Activated CD4-positive, alpha-beta memory T cell treated with anti-CD3 and anti-CD28 coated beads, Interleukin-2, amount 10 ng/mL, durations not matched to agents 7 days and 5 days (primary cell): ENCODE measurements at regions not wholly inside any gene's neighbourhood (a gene's known extent, or its start where the extent isn't known, plus 50 kb on each side); places are given as distances from the start of the nearest gene placed in this dataset.

Source experiments
- CTCF ChIA-PET: fragments of 350-600 bp; sonication (Branson Sonifier 250); formaldehyde crosslinking; loops from one replicate; lab custom pipeline; 2021; ENCODE audit warnings: antibody characterized with exemption, inconsistent platforms; lab: Charles Lee
- POLR2A ChIA-PET: fragments of 350-600 bp; sonication (Branson Sonifier 250); formaldehyde crosslinking; loops from one replicate; lab custom pipeline; 2021; ENCODE audit warnings: antibody characterized with exemption; lab: Charles Lee
- DNase-seq: peaks from one replicate; pipeline ENCODE4 v3.0.0-alpha.2; 2020
- H3K27ac Mint-ChIP-seq: one replicate; pipeline ENCODE4 v1.8.0; 2021; ENCODE audit warnings: mild to moderate bottlenecking, mixed read lengths
- H3K27me3 Mint-ChIP-seq: one replicate; pipeline ENCODE4 v1.8.0; 2021; ENCODE audit warnings: mixed read lengths
- H3K36me3 Mint-ChIP-seq: one replicate; pipeline ENCODE4 v1.8.0; 2021; ENCODE audit warnings: low read depth, mixed read lengths
- H3K4me1 Mint-ChIP-seq: one replicate; pipeline ENCODE4 v1.8.0; 2021; ENCODE audit warnings: mixed read lengths
- H3K4me3 Mint-ChIP-seq: one replicate; pipeline ENCODE4 v1.8.0; 2021; ENCODE audit warnings: mild to moderate bottlenecking, mixed read lengths
- H3K9me3 Mint-ChIP-seq: one replicate; pipeline ENCODE4 v1.8.0; 2021; ENCODE audit warnings: mixed read lengths

- H3K27me3 Mint-ChIP-seq = peaks cover 8% of the 10 kb centered on the region
- peaks cover 3% of the 10 kb centered on the region for H3K36me3 Mint-ChIP-seq
- H3K9me3 Mint-ChIP-seq = peaks cover 18% of the 10 kb centered on the region
- no peak for DNase-seq
- no peak overlapping the region for H3K27ac Mint-ChIP-seq
- no peaks in the 10 kb centered on the region for H3K4me1 Mint-ChIP-seq
- POLR2A ChIA-PET = no interaction called here
- H3K4me3 Mint-ChIP-seq = no peak overlapping the region
- CTCF ChIA-PET = no interaction called here
These were observed 167.8 kb downstream of the CCDC71L start for GRCh38 chr7:106493041-106493731.

GRCh38 chr7:106488465-106488864 is 172.5 kb downstream of the CCDC71L start:
- POLR2A ChIA-PET = no interaction called here

GRCh38 chr7:106487892-106488291 is 173.1 kb downstream of the CCDC71L start:
- no peak overlapping the region for H3K27ac Mint-ChIP-seq
- no peaks in the 10 kb centered on the region for H3K36me3 Mint-ChIP-seq
- H3K9me3 Mint-ChIP-seq = peaks cover 2% of the 10 kb centered on the region
- no peak for DNase-seq
- CTCF ChIA-PET = no interaction called here
- POLR2A ChIA-PET = no interaction called here
- peaks cover 14% of the 10 kb centered on the region for H3K4me1 Mint-ChIP-seq
- H3K4me3 Mint-ChIP-seq = no peak overlapping the region
- no peaks in the 10 kb centered on the region for H3K27me3 Mint-ChIP-seq

More at GRCh38 chr7:106488465-106488864, 172.5 kb downstream of the CCDC71L start:
- Mint-ChIP-seq H3K9me3 (peaks cover 2% of the 10 kb centered on the region), H3K4me1 (peaks cover 14% of the 10 kb centered on the region), H3K27me3 (no peaks in the 10 kb centered on the region), H3K4me3 (no peak overlapping the region), H3K27ac (no peak overlapping the region), H3K36me3 (no peaks in the 10 kb centered on the region)
- CTCF ChIA-PET = no interaction called here
- DNase-seq = no peak

DNA sequence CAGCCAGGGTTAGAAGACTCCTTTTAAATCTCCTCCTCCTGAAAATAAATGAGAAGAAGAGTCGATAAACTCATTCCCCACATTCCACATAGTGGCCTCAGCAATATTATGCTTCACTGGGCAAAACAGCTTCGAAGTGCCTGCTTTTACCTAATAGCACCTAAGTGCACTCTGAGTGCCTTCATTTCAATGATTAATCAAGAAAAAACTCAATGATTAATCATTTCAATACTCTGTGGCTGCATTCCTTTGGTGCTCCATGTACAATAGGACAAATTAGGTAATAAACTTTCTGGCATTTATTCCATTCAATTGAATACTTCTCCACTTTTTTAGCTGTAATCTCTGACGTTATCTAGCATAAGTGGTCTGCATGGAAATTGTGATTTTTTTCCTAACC is 174.6 kb downstream of the CCDC71L start:
- H3K4me3 Mint-ChIP-seq = no peak overlapping the region
- no peaks in the 10 kb centered on the region for H3K36me3 Mint-ChIP-seq
- ChIA-PET CTCF (no interaction called here), POLR2A (no interaction called here)
- peaks cover 14% of the 10 kb centered on the region for H3K4me1 Mint-ChIP-seq
- no peak for DNase-seq
- H3K9me3 Mint-ChIP-seq = peaks cover 2% of the 10 kb centered on the region
- no peak overlapping the region for H3K27ac Mint-ChIP-seq
- H3K27me3 Mint-ChIP-seq = peaks cover 5% of the 10 kb centered on the region

- Mint-ChIP-seq H3K4me3 (no peak overlapping the region), H3K9me3 (peaks cover 2% of the 10 kb centered on the region), H3K4me1 (peaks cover 16% of the 10 kb centered on the region), H3K27ac (no peak overlapping the region), H3K36me3 (no peaks in the 10 kb centered on the region), H3K27me3 (peaks cover 5% of the 10 kb centered on the region)
- CTCF ChIA-PET = no interaction called here
- DNase-seq = no peak
- POLR2A ChIA-PET = no interaction called here
These were observed 175.0 kb downstream of the CCDC71L start for GRCh38 chr7:106485919-106486318.

DNA sequence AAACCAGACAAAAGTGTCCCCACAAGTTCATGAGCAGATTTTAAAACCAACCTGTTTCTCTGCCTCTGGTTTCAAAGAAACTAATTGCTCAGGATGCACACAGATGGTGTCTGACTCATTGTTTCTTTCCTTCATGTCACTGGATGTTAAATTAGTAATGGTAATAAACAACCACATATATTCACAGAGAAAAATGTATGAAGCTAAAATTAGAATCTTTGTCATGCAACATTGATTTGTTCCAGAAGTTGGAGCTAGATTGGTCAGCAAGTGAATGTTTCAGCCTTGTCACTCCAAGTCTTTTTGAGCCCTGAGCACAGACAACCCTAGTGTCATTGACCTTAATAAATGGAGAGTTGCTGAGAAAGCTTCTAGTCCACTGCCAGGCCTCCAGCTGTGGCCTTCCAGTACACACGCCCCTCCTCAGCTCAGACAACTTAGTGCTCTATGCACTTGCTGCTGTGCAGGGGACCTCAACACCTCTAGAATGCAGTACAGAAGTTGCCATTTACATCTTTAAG is 175.9 kb downstream of the CCDC71L start:
- ChIA-PET POLR2A (interaction anchor here (1.0 kb wide), 1 partner anchor 10 kb away, joined by 4 read pairs; no protein-coding TSS in a partner anchor), CTCF (interaction anchor here (0.7 to 0.9 kb wide), 3 partner anchors 9 to 175 kb away, joined by 3 to 4 read pairs (median 3); no protein-coding TSS in a partner anchor)
- peak overlapping the region; percentile 11 for H3K27ac Mint-ChIP-seq
- no peaks in the 10 kb centered on the region for H3K9me3 Mint-ChIP-seq
- H3K27me3 Mint-ChIP-seq = peaks cover 5% of the 10 kb centered on the region
- H3K4me1 Mint-ChIP-seq = peaks cover 23% of the 10 kb centered on the region
- H3K4me3 Mint-ChIP-seq = no peak overlapping the region
- no peak for DNase-seq
- no peaks in the 10 kb centered on the region for H3K36me3 Mint-ChIP-seq

GRCh38 chr7:106484562-106484961 is 176.4 kb downstream of the CCDC71L start:
- peaks cover 23% of the 10 kb centered on the region for H3K4me1 Mint-ChIP-seq
- H3K36me3 Mint-ChIP-seq = no peaks in the 10 kb centered on the region
- CTCF ChIA-PET = interaction anchor here (0.8 to 0.9 kb wide), 2 partner anchors 8 to 175 kb away, joined by 3 to 4 read pairs; no protein-coding TSS in a partner anchor
- no peak overlapping the region for H3K4me3 Mint-ChIP-seq
- DNase-seq = no peak
- H3K27me3 Mint-ChIP-seq = peaks cover 5% of the 10 kb centered on the region
- H3K27ac Mint-ChIP-seq = peak overlapping the region; percentile 11
- H3K9me3 Mint-ChIP-seq = no peaks in the 10 kb centered on the region
- POLR2A ChIA-PET = interaction anchor here (1.0 kb wide), 1 partner anchor 10 kb away, joined by 4 read pairs; no protein-coding TSS in a partner anchor

DNA sequence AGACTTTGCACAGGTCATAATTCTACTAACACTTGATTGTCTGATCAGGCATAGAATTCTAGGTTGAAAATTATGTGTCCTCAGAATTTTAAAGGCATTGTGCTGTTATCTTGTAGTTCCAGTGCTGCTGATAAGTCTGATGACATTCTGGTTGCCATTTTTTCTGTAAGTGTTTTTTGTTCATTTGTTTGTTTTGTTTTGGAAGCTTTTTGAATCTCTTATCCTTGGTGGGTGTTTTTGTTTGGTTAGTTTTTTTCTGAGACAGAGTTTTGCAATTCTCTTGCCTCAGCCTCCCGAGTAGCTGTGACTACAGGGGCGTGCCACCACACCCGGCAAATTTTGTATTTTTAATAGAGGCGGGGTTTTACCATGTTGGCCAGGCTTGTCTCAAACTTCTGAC is 178.9 kb downstream of the CCDC71L start:
- POLR2A ChIA-PET = no interaction called here
- no peak overlapping the region for H3K27ac Mint-ChIP-seq
- CTCF ChIA-PET = no interaction called here
- no peak overlapping the region for H3K4me3 Mint-ChIP-seq
- H3K27me3 Mint-ChIP-seq = peaks cover 6% of the 10 kb centered on the region
- no peaks in the 10 kb centered on the region for H3K9me3 Mint-ChIP-seq
- H3K36me3 Mint-ChIP-seq = no peaks in the 10 kb centered on the region
- H3K4me1 Mint-ChIP-seq = peaks cover 23% of the 10 kb centered on the region
- no peak for DNase-seq

DNA sequence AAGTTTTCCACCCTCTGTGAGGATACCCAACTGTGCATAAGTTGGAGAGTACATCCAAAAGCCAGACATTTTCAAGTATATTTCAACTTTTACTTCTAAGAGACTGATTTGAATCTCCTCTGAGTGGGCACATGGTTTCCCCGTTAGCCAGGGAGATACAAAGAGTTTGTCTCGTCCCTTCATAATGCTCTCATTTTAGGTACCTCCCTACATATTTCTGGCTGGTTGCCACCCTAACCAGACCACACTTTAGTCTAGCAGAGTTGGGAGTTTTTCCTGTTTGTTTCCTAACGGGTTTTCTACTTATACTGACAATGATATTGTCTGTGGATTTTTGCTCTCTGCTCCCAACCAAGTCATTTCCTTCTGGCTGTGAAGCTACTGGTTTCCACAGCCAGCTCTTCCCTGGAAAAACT is 180.3 kb downstream of the CCDC71L start:
- no peak overlapping the region for H3K27ac Mint-ChIP-seq
- no peaks in the 10 kb centered on the region for H3K36me3 Mint-ChIP-seq
- no peaks in the 10 kb centered on the region for H3K9me3 Mint-ChIP-seq
- POLR2A ChIA-PET = no interaction called here
- peaks cover 6% of the 10 kb centered on the region for H3K27me3 Mint-ChIP-seq
- no peak overlapping the region for H3K4me3 Mint-ChIP-seq
- peaks cover 23% of the 10 kb centered on the region for H3K4me1 Mint-ChIP-seq
- CTCF ChIA-PET = no interaction called here
- no peak for DNase-seq

DNA sequence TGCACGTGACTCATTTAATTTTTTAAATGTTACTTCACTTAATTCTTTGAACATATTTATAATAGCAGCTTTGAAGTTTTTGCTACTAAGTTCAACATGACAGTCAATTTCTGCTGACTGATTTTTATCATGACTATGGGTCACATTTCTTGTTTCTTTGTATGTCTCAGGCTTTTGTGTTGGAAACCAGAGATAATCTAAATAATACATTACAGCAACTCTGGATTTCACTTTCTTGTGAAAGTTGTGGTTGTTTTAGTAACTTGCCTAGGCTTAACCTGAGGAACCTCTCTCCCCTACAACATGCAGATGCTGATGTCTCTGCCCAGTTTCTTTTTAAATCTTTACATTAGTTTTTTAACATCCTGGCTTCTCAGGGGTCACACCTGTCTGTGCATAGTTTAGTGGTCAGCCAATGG is 180.8 kb downstream of the CCDC71L start:
- Mint-ChIP-seq H3K36me3 (no peaks in the 10 kb centered on the region), H3K27ac (no peak overlapping the region), H3K4me3 (no peak overlapping the region), H3K27me3 (peaks cover 10% of the 10 kb centered on the region), H3K4me1 (peaks cover 20% of the 10 kb centered on the region), H3K9me3 (no peaks in the 10 kb centered on the region)
- no peak for DNase-seq
- CTCF ChIA-PET = no interaction called here
- POLR2A ChIA-PET = no interaction called here

GRCh38 chr7:106476751-106477150 is 184.2 kb downstream of the CCDC71L start:
- no peaks in the 10 kb centered on the region for H3K36me3 Mint-ChIP-seq
- peaks cover 21% of the 10 kb centered on the region for H3K27me3 Mint-ChIP-seq
- peaks cover 9% of the 10 kb centered on the region for H3K4me1 Mint-ChIP-seq
- ChIA-PET POLR2A (no interaction called here), CTCF (interaction anchor here (1.0 kb wide), 1 partner anchor 8 kb away, joined by 3 read pairs; no protein-coding TSS in a partner anchor)
- no peak overlapping the region for H3K4me3 Mint-ChIP-seq
- no peaks in the 10 kb centered on the region for H3K9me3 Mint-ChIP-seq
- H3K27ac Mint-ChIP-seq = no peak overlapping the region
- no peak for DNase-seq

DNA sequence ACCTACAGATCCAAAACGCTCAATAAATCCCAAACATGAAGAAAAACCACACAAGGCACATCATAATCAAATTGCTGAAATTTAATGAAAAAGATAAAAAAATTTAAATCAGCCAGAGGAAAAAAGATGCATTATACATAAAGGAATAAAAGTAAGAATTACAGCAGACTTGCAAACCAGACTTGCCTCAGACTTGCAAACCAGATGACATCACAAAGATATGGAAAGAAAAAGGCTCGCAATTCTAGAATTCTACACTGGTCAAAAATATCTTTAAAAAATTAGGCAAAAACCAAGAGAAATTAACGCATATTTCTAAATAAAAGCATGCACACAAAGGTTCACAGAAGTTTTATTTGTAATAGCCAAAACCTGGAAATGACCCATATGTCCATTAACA is 188.0 kb upstream of the NAMPT start:
- POLR2A ChIA-PET = no interaction called here
- CTCF ChIA-PET = no interaction called here
- no peak overlapping the region for H3K4me3 Mint-ChIP-seq
- H3K4me1 Mint-ChIP-seq = no peaks in the 10 kb centered on the region
- no peaks in the 10 kb centered on the region for H3K9me3 Mint-ChIP-seq
- H3K36me3 Mint-ChIP-seq = no peaks in the 10 kb centered on the region
- no peak overlapping the region for H3K27ac Mint-ChIP-seq
- DNase-seq = no peak
- H3K27me3 Mint-ChIP-seq = peaks cover 26% of the 10 kb centered on the region

DNA sequence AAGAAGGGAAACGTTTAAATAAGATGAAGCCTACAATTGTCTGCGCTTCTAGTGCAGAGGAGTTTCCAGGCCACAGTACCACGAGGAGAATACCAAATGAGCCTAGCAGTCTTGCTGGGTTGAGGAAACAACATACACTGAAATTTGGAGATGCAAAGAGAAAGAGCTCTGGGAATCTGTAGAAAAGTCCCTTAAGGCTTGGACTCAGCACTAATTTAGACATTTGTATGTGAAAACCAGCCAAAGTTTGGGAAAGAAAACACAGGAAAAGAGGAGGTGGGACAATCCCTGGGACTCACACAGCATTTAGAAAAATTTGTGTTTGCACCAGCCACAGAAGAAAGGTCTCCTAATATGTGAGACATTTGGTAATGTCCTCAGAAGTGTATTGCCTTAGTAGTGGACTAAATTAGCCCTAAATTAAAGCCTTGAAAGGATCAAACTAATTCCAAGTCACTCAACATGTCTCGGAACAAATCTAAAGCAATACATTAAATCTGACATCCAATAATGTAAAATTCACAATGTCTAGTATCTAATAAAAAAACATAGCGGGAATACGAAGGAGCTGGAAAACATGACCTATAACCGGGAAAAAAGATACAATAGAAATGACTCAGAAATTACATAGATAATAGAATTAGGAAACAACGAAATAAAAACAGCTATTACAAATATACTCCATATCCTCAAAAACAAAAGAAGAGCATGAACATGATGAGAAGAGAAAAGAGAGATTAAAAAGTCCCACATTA is 187.1 kb upstream of the NAMPT start:
- CTCF ChIA-PET = no interaction called here
- H3K4me3 Mint-ChIP-seq = no peak overlapping the region
- DNase-seq = no peak
- H3K27ac Mint-ChIP-seq = no peak overlapping the region
- no peaks in the 10 kb centered on the region for H3K36me3 Mint-ChIP-seq
- POLR2A ChIA-PET = no interaction called here
- no peaks in the 10 kb centered on the region for H3K4me1 Mint-ChIP-seq
- H3K27me3 Mint-ChIP-seq = peaks cover 26% of the 10 kb centered on the region
- H3K9me3 Mint-ChIP-seq = no peaks in the 10 kb centered on the region
